Fibroblast of mammary gland (primary cell): ENCODE measurements at regions not wholly inside any gene's neighbourhood (a gene's known extent, or its start where the extent isn't known, plus 50 kb on each side); places are given as distances from the start of the nearest gene placed in this dataset.

Experiments
- DNase-seq: peaks from one replicate; pipeline ENCODE4 v3.0.0-alpha.2; 2010; ENCODE audit warnings: low read depth
- H3K4me3 ChIP-seq: 2 replicates; pipeline ENCODE4 v1.5.1; 2011; ENCODE audit warnings: low read depth, mild to moderate bottlenecking, low read length, moderate library complexity; ENCODE audit not compliant: control insufficient read depth
- TF ChIP-seq, protein P1 (sequence below): conservative IDR thresholded peaks from 2 replicates; pipeline ENCODE4 v1.5.1; 2011; ENCODE audit warnings: low read depth, low read length, inconsistent platforms; ENCODE audit not compliant: control insufficient read depth, insufficient read depth

DNA sequence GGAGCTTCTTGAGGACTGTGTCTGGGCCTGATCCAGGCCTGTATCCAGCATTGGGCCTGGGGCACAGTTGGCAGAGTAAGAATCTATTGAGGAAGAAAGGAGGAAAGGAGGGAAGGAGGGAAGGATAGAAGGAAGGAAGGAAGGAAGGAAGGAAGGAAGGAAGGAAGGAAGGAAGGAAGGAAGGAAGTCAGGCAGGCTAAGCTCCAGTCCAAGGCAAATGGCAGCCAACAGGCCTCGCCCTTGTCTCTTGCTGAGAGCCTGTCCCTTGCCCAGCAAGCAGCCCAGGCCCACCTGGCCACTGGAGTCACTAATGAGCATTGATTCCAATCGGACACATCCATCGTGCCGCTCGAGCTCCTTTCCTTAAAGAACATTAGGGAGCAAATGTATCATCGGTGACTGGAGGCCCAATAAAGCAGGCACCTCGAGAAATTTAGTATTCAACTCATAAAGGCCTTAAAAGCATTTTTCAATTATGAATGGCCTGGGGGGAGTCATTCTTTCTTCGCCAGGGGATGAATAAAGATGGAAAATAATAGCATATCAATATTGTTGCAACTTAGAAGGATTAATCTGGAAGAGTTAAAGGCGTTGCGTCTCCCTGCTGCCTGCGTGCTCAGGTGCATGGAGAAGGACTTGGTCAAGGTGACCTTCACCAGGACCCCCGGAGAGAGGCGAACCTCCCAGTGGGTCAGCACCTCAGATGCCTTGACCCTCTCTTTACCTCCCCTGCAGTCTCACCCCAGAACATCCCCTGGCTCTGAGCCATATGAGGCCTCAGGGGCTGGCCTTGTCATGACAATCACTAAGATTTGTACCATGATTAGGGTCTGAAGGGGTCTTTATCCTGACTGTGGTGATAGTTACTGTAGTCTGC, 144.5 kb upstream of the RUNX3 start:
- H3K4me3 ChIP-seq, result no peak overlapping the region
- TF ChIP-seq, protein P1, sequence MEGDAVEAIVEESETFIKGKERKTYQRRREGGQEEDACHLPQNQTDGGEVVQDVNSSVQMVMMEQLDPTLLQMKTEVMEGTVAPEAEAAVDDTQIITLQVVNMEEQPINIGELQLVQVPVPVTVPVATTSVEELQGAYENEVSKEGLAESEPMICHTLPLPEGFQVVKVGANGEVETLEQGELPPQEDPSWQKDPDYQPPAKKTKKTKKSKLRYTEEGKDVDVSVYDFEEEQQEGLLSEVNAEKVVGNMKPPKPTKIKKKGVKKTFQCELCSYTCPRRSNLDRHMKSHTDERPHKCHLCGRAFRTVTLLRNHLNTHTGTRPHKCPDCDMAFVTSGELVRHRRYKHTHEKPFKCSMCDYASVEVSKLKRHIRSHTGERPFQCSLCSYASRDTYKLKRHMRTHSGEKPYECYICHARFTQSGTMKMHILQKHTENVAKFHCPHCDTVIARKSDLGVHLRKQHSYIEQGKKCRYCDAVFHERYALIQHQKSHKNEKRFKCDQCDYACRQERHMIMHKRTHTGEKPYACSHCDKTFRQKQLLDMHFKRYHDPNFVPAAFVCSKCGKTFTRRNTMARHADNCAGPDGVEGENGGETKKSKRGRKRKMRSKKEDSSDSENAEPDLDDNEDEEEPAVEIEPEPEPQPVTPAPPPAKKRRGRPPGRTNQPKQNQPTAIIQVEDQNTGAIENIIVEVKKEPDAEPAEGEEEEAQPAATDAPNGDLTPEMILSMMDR, result no peak
- no peak for DNase-seq

- H3K4me3 ChIP-seq, result no peak overlapping the region
- TF ChIP-seq, protein P1, result no peak
- no peak for DNase-seq
Measured at GRCh38 chr1:25073640-25074270, 143.7 kb upstream of the RUNX3 start.

DNA sequence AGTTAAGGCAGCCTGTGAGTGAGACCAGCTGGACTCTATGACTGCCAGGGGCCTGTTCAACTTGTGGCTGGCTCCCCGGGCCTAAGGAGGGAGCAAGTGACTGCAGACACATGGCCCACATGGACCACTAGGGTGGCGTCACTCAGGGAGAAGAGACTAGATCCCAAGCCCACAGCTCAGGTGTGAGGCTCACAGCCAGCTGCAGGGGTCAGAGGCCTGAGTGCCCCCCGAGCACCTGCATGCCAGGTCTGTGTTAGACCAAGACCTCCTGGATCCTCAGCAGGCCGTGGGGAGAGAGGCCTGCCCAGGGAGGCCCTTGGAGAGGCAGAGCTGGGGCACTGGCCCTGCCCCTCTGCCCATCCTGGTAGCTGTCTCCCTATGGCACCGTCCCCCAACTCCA, 142.4 kb upstream of the RUNX3 start:
- TF ChIP-seq, protein P1, result no peak
- H3K4me3 ChIP-seq, result no peak overlapping the region
- no peak for DNase-seq

- TF ChIP-seq, protein P1, result peak; percentile 10
- DNase-seq, result no peak
- no peak overlapping the region for H3K4me3 ChIP-seq
Measured at GRCh38 chr1:25068829-25069228, 138.8 kb upstream of the RUNX3 start.

DNA sequence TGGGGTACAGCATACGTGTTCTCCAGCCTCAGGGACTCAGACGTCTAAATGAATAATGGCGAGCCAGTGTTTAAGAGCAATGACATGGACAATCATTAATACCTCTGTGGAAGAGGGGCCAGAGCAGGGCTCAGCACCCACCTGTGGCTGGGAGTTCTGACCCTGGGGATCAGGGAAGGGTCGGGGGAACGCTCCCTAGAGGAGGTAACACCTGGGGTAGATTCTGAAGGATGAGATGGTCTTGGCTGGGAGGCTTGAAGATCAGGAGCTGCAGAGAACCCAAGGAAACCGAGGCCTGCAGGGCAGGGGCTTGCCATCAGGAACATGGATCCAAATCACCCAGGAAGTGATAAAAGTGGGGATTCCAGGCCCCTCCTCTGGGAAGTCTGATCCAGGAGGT, 138.2 kb upstream of the RUNX3 start:
- no peak for DNase-seq
- TF ChIP-seq, protein P1, result no peak
- H3K4me3 ChIP-seq, result no peak overlapping the region

DNA sequence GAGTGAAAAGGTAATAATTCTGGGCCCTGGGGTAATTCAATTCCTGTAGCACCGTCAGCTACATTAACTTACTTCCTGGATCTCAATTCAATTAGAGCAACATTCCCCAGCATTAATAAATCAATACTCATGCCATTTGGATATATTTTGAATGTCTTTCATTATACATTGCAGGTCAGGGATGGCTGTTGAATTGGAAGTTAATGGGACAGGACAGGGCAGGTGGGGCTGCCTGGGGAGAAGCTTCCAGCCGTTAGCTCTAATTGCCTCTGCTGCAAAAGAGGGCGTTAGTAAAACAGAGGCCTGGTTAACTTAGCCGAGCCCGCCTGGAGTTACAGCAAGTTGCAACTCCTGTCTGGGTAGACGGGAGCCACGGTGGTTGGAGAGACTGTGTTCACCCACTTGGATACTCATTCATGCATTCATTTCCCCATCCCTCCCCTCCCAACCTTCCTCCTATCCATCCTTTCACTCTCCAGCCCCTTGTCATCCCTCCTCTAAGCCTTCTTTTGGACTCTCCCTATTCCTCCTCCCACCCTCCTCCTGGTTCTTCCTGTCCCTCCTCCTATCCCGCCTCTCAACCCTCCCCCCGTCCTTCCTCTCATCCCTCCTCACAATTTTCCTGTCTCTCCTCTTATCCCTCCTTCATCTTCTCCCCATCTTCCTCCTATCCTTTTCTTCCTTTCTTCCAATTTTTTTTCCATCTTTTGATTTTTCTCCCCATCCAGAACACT, 137.6 kb upstream of the RUNX3 start:
- TF ChIP-seq, protein P1, result no peak
- H3K4me3 ChIP-seq, result no peak overlapping the region
- DNase-seq, result no peak
